Smooth muscle cell (in vitro differentiated cells): ENCODE measurements at regions not wholly inside any gene's neighbourhood (a gene's known extent, or its start where the extent isn't known, plus 50 kb on each side); places are given as distances from the start of the nearest gene placed in this dataset.

Experiments
- DNase-seq: peaks from one replicate; lab custom pipeline; 2025; ENCODE audit not compliant: unreplicated experiment; lab: John Stamatoyannopoulos, UW
- H2AFZ ChIP-seq: fragments of 200-600 bp; sonication (generic); 2 replicates; pipeline ENCODE4 v1.6.0; 2016; ENCODE audit warnings: antibody characterized with exemption, low read depth, mild to moderate bottlenecking
- H3F3A ChIP-seq: fragments of 200-600 bp; sonication (generic); 2 replicates; pipeline ENCODE4 v1.6.0; 2017; ENCODE audit warnings: antibody characterized with exemption, low read depth
- H3K27ac ChIP-seq: fragments of 200-600 bp; sonication (generic); 2 replicates; pipeline ENCODE4 v1.5.1; 2016; ENCODE audit warnings: low read depth, mild to moderate bottlenecking
- H3K27me3 ChIP-seq: fragments of 200-600 bp; sonication (generic); 2 replicates; pipeline ENCODE4 v1.6.1; 2016; ENCODE audit warnings: low read depth, mild to moderate bottlenecking
- H3K36me3 ChIP-seq: fragments of 200-600 bp; sonication (generic); 2 replicates; pipeline ENCODE4 v1.5.1; 2016; ENCODE audit warnings: low read depth
- H3K4me1 ChIP-seq: fragments of 200-600 bp; sonication (generic); 2 replicates; pipeline ENCODE4 v1.5.1; 2016; ENCODE audit warnings: low read depth
- H3K4me2 ChIP-seq: fragments of 200-600 bp; sonication (generic); 2 replicates; pipeline ENCODE4 v1.6.0; 2016; ENCODE audit warnings: mild to moderate bottlenecking
- H3K4me3 ChIP-seq: fragments of 200-600 bp; sonication (generic); 2 replicates; pipeline ENCODE4 v1.5.1; 2016; ENCODE audit warnings: mild to moderate bottlenecking
- H3K79me2 ChIP-seq: fragments of 200-600 bp; sonication (generic); 2 replicates; pipeline ENCODE4 v1.6.0; 2016; ENCODE audit warnings: low read depth, mild to moderate bottlenecking
- H3K9ac ChIP-seq: fragments of 200-600 bp; sonication (generic); 2 replicates; pipeline ENCODE4 v1.6.0; 2016; ENCODE audit warnings: low read depth
- H3K9me3 ChIP-seq: fragments of 200-600 bp; sonication (generic); replicated peaks from 2 replicates; pipeline ENCODE4 v1.5.1; 2016; ENCODE audit warnings: low read depth
- H4K20me1 ChIP-seq: fragments of 200-600 bp; sonication (generic); 2 replicates; pipeline ENCODE4 v1.6.0; 2016; ENCODE audit warnings: low read depth
- WGBS: methylation state at CpG from one replicate; pipeline ENCODE4 v1.1.7; 2016; ENCODE audit warnings: low lambda C conversion rate; 5-methylcytosine and 5-hydroxymethylcytosine counted together
- TF ChIP-seq, protein P1 (sequence below): fragments of 200-600 bp; sonication (generic); IDR thresholded peaks from 2 replicates; pipeline ENCODE4 v1.5.1; 2017; ENCODE audit warnings: borderline replicate concordance, mild to moderate bottlenecking, antibody characterized with exemption; ENCODE audit not compliant: insufficient read depth, poor library complexity, severe bottlenecking

DNA sequence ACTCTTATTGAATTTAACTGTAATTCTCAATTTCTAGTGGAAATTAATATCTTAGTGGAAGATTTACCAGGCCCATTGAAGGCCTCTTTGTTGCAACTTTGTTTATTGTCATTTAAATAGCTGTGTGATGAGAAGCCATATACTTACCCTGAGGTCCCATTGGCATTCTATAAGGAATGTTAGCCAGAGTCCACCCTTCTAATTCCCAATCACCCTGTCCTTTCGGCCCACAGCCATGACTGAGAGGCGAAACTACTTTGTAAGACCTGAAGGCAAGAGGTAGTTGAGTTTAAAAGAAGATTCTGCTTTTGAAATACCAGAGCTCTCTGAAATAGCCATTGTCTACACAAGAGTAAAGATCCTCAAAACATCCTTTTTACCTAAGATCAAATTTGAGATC lies 290.5 kb upstream of the RARB start:
- TF ChIP-seq, protein P1, sequence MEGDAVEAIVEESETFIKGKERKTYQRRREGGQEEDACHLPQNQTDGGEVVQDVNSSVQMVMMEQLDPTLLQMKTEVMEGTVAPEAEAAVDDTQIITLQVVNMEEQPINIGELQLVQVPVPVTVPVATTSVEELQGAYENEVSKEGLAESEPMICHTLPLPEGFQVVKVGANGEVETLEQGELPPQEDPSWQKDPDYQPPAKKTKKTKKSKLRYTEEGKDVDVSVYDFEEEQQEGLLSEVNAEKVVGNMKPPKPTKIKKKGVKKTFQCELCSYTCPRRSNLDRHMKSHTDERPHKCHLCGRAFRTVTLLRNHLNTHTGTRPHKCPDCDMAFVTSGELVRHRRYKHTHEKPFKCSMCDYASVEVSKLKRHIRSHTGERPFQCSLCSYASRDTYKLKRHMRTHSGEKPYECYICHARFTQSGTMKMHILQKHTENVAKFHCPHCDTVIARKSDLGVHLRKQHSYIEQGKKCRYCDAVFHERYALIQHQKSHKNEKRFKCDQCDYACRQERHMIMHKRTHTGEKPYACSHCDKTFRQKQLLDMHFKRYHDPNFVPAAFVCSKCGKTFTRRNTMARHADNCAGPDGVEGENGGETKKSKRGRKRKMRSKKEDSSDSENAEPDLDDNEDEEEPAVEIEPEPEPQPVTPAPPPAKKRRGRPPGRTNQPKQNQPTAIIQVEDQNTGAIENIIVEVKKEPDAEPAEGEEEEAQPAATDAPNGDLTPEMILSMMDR = no peak
- H3K9me3 ChIP-seq = no peaks in the 10 kb centered on the region

DNA sequence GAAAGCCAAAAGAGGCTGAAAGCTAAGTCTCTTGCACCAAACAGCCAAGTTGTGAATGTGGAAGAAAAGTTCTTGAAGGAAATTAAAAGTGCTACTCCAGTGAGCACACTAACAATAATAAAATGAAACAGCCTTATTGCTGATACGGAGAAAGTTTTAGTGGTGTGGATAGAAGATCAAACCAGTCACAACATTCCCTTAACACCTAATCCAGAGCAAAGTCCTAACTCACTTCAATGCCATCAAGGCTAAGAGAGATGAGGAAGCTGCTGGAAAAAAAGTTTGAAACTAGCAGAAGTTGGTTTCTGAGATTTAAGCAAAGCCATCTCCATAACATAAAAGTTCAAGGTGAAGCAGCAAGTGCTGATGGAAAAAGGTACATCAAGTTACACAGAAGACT lies 288.8 kb upstream of the RARB start:
- H3K4me2 ChIP-seq = no peak overlapping the region
- no peaks in the 10 kb centered on the region for H3K79me2 ChIP-seq
- no peak overlapping the region for H2AFZ ChIP-seq
- TF ChIP-seq, protein P1 = no peak
- H3K4me3 ChIP-seq = no peak overlapping the region
- H3K4me1 ChIP-seq = no peaks in the 10 kb centered on the region
- DNase-seq = no peak
- 86% methylated on average over 1 of the region's 1 CpG for WGBS
- H3K27ac ChIP-seq = no peak overlapping the region
- no peaks in the 10 kb centered on the region for H3K9me3 ChIP-seq
- H3K9ac ChIP-seq = no peak overlapping the region
- no peaks in the 10 kb centered on the region for H3F3A ChIP-seq
- no peaks in the 10 kb centered on the region for H4K20me1 ChIP-seq
- H3K36me3 ChIP-seq = no peaks in the 10 kb centered on the region
- no peaks in the 10 kb centered on the region for H3K27me3 ChIP-seq

More for the DNA sequence above, 290.5 kb upstream of the RARB start:
- no peak overlapping the region for H3K9ac ChIP-seq
- no peaks in the 10 kb centered on the region for H3K4me1 ChIP-seq
- H2AFZ ChIP-seq = no peak overlapping the region
- no peaks in the 10 kb centered on the region for H3F3A ChIP-seq
- H4K20me1 ChIP-seq = no peaks in the 10 kb centered on the region
- no peaks in the 10 kb centered on the region for H3K36me3 ChIP-seq
- H3K27me3 ChIP-seq = no peaks in the 10 kb centered on the region
- no peak overlapping the region for H3K4me3 ChIP-seq
- H3K79me2 ChIP-seq = no peaks in the 10 kb centered on the region
- 84% methylated on average over 2 of the region's 2 CpGs for WGBS
- no peak overlapping the region for H3K27ac ChIP-seq
- DNase-seq = no peak
- no peak overlapping the region for H3K4me2 ChIP-seq

DNA sequence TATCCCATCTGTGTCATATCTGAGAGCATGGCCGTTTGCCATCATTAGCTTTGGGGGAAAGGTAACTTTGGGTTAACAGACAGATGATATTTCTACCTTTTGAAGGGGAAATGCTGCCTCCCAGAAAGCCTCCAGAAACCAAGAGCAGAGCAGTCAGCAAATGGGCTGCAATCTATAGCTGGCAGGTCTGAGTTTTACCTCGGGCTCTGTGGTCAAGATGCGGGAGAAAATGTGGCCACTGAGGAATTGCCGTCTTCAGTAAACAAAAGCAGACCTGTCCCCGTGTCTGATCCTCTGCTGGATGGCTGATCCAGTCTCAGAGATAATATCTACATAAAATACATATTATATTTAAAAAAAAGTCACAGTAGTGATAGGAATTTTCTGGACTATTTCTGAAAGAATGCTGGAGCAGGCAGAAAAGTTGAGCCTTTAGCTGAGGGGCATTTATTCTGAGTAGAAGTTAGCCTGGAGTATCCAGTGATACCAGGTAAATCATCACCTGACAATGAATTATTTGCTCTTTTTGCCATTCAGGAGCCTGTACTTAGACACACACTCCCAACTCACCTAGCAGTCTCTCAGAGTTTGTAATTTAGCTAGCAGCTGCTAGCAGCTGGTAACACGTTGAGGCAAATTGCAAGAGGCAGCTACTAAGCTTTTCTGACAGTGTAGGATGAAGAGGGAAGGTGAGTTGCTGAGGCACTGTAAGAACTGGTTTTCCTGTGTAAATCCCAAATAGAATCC lies 285.3 kb upstream of the RARB start:
- DNase-seq = no peak
- Histone ChIP-seq H3K9me3 (no peaks in the 10 kb centered on the region), H3K4me3 (no peak overlapping the region), H3F3A (no peaks in the 10 kb centered on the region), H3K27ac (no peak overlapping the region), H3K36me3 (no peaks in the 10 kb centered on the region), H3K4me1 (no peaks in the 10 kb centered on the region), H3K27me3 (no peaks in the 10 kb centered on the region), H3K4me2 (no peak overlapping the region), H4K20me1 (no peaks in the 10 kb centered on the region), H3K79me2 (no peaks in the 10 kb centered on the region), H2AFZ (no peak overlapping the region), H3K9ac (no peak overlapping the region)
- 52% methylated on average over 6 of the region's 6 CpGs for WGBS
- TF ChIP-seq, protein P1 = no peak
